ENCODE measurements at regions not wholly inside any gene's neighbourhood (a gene's known extent, or its start where the extent isn't known, plus 50 kb on each side); places are given as distances from the start of the nearest gene placed in this dataset.
A peak's percentile ranks its signal among the peaks of the same experiment; 100 is the strongest.

- TF ChIP-seq CTCF (IDR thresholded peaks at IDR 0.05; ENCODE audit: insufficient read depth, missing control alignments) = no peak
- FAIRE-seq (no peak), DNase-seq (ENCODE audit: insufficient read length, low spot score) (no peak)
Measured at GRCh38 chr18:30103881-30104280, 938.7 kb downstream of the DSC3 start.

GRCh38 chr18:30096796-30097195 is 945.7 kb downstream of the DSC3 start:
- FAIRE-seq (no peak), DNase-seq (ENCODE audit: insufficient read length, low spot score) (no peak)
- no peak for TF ChIP-seq CTCF (IDR thresholded peaks at IDR 0.05; ENCODE audit: insufficient read depth, missing control alignments)

GRCh38 chr18:30094556-30094955 is 948.0 kb downstream of the DSC3 start:
- FAIRE-seq = peak; percentile 21
- DNase-seq (ENCODE audit: insufficient read length, low spot score) = no peak
- TF ChIP-seq CTCF (IDR thresholded peaks at IDR 0.05; ENCODE audit: insufficient read depth, missing control alignments) = no peak

- FAIRE-seq (no peak), DNase-seq (ENCODE audit: insufficient read length, low spot score) (no peak)
- no peak for TF ChIP-seq CTCF (IDR thresholded peaks at IDR 0.05; ENCODE audit: insufficient read depth, missing control alignments)
Measured at GRCh38 chr18:30093376-30093775, 949.2 kb downstream of the DSC3 start.

GRCh38 chr18:30088238-30089015 is 954.1 kb downstream of the DSC3 start:
- DNase-seq (ENCODE audit: insufficient read length, low spot score) = no peak
- FAIRE-seq = no peak

GRCh38 chr18:30086351-30086750 is 956.2 kb downstream of the DSC3 start:
- DNase-seq (ENCODE audit: insufficient read length, low spot score) (no peak), FAIRE-seq (peak; percentile 53)
- TF ChIP-seq CTCF (IDR thresholded peaks at IDR 0.05; ENCODE audit: insufficient read depth, missing control alignments) = no peak

More at GRCh38 chr18:30088238-30089015, 954.1 kb downstream of the DSC3 start:
- TF ChIP-seq CTCF (IDR thresholded peaks at IDR 0.05; ENCODE audit: insufficient read depth, missing control alignments) = no peak

- no peak for TF ChIP-seq CTCF (IDR thresholded peaks at IDR 0.05; ENCODE audit: insufficient read depth, missing control alignments)
- FAIRE-seq (no peak), DNase-seq (ENCODE audit: insufficient read length, low spot score) (no peak)
Measured at GRCh38 chr18:30081122-30081521, 961.4 kb downstream of the DSC3 start.

Data from D721Med (cell line).